HG03039 (cell line): ENCODE measurements at regions not wholly inside any gene's neighbourhood (a gene's known extent, or its start where the extent isn't known, plus 50 kb on each side); places are given as distances from the start of the nearest gene placed in this dataset.
"Not testable (repeated sequence)": the region's sequence is repeated elsewhere in the genome, so short reads cannot be mapped to it uniquely, and the experiment has no call there.

Source experiments
- ATAC-seq: cut with Tn5 transposase; IDR thresholded peaks from one replicate; pipeline ENCODE4 v1.9.1; 2021; ENCODE audit warnings: mild to moderate bottlenecking, moderate library complexity; ENCODE audit not compliant: unreplicated experiment

DNA sequence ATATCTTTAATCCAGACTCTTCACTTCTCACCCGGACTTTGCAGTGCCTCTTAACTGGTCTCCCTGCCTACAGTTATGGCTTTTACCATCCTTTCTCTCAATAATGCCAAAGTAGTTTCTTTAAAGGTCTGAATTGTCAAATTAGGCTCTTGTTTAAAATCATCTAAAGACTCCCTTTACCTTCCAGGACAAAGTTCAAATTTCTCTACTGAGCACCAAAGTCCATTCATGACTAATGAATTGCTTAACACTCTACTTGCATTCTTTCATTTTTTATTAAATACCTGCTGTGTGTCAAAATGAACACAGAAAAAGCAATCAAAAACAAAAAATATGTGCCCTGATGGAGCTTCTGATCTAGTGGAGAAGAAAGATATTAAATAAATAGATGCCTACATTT lies 472.4 kb upstream of the UBE2E2 start:
- ATAC-seq = no peak

GRCh38 chr3:22731901-22732300 lies 471.2 kb upstream of the UBE2E2 start:
- no peak for ATAC-seq

GRCh38 chr3:22732641-22733040 lies 470.5 kb upstream of the UBE2E2 start:
- ATAC-seq = no peak

DNA sequence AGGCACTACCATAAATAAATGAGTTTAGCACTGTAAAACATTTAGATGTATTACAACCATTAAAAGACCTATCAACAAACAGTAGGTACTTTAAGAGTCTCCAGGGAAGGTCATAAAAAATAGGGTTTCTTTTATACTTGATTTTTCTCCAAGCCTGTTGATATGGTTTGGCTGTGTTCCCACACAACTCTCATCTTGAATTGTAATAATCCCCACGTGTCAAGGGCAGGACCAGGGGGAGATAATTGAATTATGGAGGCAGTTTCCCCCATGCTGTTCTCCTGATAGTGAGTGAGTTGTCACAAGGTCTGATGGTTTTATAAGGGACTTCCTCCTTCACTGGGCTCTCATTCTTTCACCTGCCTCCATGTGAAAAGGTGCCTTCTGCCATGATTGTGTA lies 468.9 kb upstream of the UBE2E2 start:
- no peak for ATAC-seq

GRCh38 chr3:22734756-22735155 lies 468.4 kb upstream of the UBE2E2 start:
- ATAC-seq = no peak

DNA sequence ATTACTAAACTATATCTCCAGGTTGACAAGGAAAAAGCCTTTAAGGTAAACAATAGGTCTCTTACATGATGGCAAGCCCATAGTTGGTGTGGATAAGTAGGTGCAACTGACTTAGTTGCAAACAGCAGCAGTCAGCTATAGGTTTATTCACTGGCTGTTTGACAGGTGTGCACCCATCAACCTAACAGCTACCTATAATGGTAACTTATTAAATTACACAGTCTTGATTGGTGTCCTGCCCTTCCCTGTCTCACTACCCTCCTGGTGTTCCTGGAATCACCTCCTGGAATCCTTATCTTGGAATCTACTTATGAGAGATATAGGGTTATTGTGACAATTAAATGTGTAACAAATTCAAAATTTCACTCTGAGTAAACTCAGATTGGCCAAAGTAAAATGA lies 467.8 kb upstream of the UBE2E2 start:
- ATAC-seq = no peak

DNA sequence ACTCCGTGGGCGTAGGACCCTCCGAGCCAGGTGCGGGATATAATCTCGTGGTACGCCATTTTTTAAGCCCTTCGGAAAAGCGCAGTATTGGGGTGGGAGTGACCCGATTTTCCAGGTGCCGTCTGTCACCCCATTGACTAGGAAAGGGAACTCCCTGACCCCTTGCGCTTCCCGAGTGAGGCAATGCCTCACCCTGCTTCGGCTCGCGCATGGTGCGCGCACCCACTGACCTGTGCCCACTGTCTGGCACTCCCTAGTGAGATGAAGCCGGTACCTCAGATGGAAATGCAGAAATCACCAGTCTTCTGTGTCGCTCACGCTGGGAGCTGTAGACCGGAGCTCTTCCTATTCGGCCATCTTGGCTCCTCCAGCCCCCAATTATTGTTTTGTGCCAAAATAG lies 459.7 kb upstream of the UBE2E2 start:
- not testable (repeated sequence) for ATAC-seq

DNA sequence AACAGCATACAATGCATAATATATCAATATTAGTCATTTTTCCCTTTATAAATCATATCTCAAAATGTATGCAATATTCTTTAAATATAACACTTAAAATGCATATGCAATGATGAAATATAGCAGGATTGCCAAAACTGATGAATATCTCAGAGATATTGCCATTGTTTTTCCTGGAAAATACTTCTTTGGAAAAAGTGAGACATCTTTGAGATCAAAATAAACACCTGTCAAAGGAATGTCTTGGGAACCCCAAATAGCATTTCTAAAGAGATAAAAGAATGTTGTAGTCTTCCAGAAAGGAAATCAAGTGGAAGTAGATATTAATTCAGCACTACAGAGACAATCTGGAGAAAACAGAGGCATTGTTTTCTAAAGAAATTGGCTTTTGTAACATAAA lies 457.8 kb upstream of the UBE2E2 start:
- ATAC-seq = no peak

DNA sequence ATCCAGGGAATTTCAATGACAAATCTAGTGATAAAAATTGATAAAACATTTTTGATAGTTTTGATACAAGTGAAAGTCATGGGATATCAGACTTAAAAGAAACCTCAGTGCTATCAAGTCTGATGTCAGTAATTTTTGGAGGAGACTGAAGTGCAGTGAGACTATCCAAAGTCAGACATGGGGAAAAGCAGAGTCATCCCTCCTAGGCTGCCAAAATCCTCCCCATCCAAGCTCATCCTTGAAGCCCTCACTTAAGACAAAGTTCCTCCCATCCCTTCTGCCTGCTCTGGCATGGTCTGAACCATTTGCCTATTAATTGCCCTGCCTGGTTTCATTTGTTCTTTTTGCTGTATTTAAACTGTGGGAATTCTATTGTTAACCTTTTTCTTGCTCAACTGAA lies 456.9 kb upstream of the UBE2E2 start:
- no peak for ATAC-seq

DNA sequence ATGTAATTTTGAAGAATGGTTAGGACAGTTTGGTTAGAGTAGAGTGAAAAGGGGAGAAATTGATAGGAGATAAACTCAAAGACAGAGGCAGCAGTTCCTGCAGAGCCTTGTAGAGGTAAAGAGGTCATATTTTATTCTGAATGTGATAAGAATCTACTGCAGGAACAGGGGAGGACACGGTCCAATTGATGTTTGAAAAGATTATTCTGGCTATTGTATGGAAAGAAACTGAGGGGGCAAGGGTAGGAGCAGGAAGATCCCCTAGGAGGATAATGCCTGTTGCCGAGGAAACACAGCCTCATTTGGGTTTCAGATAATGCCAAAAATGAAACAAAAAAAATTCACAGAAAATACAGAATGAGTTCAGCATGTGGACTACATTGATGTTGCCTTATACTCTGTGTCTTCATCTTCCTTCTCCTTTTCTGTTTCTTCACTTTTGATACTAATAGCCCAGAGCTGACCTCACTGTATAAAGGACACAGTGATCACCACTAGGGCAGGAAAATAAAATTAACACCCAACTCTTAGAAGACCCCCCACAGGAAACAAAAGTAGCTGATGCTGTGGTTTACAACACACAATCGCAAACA lies 454.6 kb upstream of the UBE2E2 start:
- ATAC-seq = no peak

GRCh38 chr3:22759636-22760310 lies 443.4 kb upstream of the UBE2E2 start:
- ATAC-seq = no peak

DNA sequence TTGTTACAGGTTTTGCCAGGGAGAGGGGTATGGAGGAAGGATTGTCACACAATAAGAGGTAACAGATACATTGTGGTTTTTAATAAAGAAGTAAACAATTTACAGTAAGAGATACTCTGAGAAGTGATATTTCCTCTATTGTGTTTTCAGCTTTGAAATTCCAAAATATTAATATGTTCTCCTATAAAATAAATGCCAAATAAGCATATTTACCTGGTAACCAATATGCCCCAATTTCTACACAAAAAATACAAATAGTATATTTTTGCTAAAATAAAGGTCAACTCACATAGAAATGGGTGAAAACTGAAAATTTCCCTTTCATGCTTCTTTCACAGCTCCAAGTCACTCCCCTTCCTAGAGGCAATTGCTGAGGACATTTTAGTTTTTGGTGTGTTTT lies 437.4 kb upstream of the UBE2E2 start:
- no peak for ATAC-seq

GRCh38 chr3:22777834-22778233 lies 425.3 kb upstream of the UBE2E2 start:
- ATAC-seq = no peak

- ATAC-seq = no peak
Observed at GRCh38 chr3:22779737-22780136, 423.4 kb upstream of the UBE2E2 start.

GRCh38 chr3:22792533-22792932 lies 410.6 kb upstream of the UBE2E2 start:
- no peak for ATAC-seq

DNA sequence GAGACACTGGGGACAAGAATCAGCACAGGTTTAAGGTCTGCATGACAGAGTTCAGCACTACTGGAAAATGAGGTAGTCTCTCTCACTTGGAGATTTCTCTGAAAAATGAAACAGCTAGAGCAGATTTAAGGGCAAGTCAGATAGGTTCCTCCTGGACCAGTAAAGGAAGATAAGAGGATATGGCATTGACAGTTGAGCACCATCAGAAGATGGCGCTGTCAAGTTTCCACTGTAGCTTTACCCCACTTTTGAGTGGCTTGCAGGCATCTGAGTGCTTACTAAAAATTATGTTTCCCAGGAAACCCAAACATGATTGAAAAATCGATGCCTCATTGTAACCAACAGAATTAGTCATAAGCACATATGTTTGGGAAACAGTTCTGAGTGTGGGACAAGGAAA lies 407.2 kb upstream of the UBE2E2 start:
- no peak for ATAC-seq

DNA sequence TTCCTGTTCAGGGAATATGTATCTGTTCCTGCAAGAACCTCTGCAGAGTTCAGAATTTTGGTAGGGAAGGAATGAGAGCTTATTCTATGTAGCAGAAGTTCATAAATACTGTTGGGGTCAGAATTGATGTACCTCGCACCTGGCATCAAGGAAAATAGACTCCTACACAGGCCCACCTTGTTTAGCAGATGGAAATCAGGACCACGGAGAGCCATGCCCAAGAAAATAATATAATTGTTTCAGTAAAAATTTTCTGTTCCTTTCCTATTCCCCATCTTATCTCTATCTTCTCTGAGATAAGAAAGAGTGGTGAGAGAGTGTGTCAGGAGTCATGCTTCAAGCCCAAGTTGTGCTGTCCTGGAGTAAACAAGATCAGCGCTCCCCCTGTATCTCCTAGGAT lies 404.7 kb upstream of the UBE2E2 start:
- no peak for ATAC-seq

- ATAC-seq = no peak
Observed at GRCh38 chr3:22819209-22819608, 383.9 kb upstream of the UBE2E2 start.

GRCh38 chr3:22835041-22835440 lies 368.1 kb upstream of the UBE2E2 start:
- ATAC-seq = no peak

DNA sequence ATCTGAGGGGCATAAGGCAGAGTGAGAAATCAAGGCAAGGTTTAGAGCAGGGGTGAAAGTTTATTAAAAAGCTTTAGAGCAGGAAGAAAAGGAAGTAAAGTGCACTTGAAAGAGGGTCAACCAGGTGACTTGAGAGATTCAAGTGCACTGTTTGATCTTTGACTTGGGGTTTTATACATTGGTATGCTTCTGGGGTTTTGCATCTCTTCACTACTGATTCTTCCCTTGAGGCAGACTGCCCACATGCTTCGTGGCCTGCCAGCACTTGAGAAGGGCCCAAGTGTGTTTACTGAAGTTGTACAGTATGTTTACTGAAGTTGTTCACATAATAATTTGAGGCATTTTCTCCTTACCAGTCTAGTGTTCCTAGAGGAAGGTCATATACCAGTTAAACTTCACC lies 367.0 kb upstream of the UBE2E2 start:
- no peak for ATAC-seq

GRCh38 chr3:22843854-22844253 lies 359.3 kb upstream of the UBE2E2 start:
- no peak for ATAC-seq

DNA sequence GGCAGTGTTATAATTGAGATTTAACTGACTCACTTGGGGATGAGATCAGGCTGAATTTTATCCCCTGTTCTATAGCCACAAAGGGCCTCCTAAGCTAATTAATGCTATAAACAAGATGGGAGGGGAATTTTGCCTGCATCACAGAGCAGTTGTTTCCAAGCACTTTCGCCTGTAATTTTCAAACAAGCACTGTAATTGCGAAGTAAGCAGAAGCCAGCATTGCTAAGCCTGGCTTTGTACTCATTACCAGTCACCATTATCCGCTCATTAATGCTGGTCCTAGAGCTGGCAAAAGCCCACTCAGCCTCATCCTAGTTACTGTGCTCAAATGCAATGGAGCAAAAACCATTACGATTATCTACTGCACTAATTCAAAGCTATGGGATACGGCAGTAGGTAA lies 356.6 kb upstream of the UBE2E2 start:
- no peak for ATAC-seq

GRCh38 chr3:22849583-22849982 lies 353.5 kb upstream of the UBE2E2 start:
- ATAC-seq = not testable (repeated sequence)
